Endothelial cell of umbilical vein (primary cell): ENCODE measurements at regions not wholly inside any gene's neighbourhood (a gene's known extent, or its start where the extent isn't known, plus 50 kb on each side); places are given as distances from the start of the nearest gene placed in this dataset.

ENCODE experiments used
- EZH2 ChIP-seq: IDR thresholded peaks from 2 replicates; pipeline ENCODE4 v1.6.1; 2012; ENCODE audit warnings: borderline replicate concordance, low read depth, mild to moderate bottlenecking, moderate library complexity, low read length, inconsistent platforms; ENCODE audit not compliant: severe bottlenecking
- FOS ChIP-seq: IDR thresholded peaks from 2 replicates; pipeline ENCODE4 v1.6.1; 2011; ENCODE audit warnings: mild to moderate bottlenecking, low read length, moderate library complexity, borderline replicate concordance; ENCODE audit not compliant: insufficient read depth
- POLR2A ChIP-seq: IDR thresholded peaks from 2 replicates; pipeline ENCODE4 v1.6.1; 2012; ENCODE audit warnings: low read depth, mild to moderate bottlenecking, control low read depth, low read length
- POLR2AphosphoS5 ChIP-seq: IDR thresholded peaks from 2 replicates; pipeline ENCODE4 v1.6.1; 2012; ENCODE audit warnings: low read depth, mild to moderate bottlenecking, control low read depth, low read length, moderate library complexity; ENCODE audit not compliant: insufficient read depth
- TF ChIP-seq, protein P1 (sequence below), 2 donors: IDR thresholded peaks; 1 replicate in 1 of 2; 2 replicates in 1 of 2; pipeline ENCODE4 v1.5.1; 2011; ENCODE audit warnings: low read length in 2 of 2, mild to moderate bottlenecking in 2 of 2, moderate library complexity in 2 of 2, control low read depth in 1 of 2, inconsistent platforms in 1 of 2, low read depth in 1 of 2; ENCODE audit not compliant: insufficient read depth in 1 of 2; ENCODE audit errors: extremely low read depth in 1 of 2
- TF ChIP-seq, protein P2 (sequence below): IDR thresholded peaks from 2 replicates; pipeline ENCODE4 v1.6.1; 2011; ENCODE audit not compliant: insufficient read depth, insufficient read length

DNA sequence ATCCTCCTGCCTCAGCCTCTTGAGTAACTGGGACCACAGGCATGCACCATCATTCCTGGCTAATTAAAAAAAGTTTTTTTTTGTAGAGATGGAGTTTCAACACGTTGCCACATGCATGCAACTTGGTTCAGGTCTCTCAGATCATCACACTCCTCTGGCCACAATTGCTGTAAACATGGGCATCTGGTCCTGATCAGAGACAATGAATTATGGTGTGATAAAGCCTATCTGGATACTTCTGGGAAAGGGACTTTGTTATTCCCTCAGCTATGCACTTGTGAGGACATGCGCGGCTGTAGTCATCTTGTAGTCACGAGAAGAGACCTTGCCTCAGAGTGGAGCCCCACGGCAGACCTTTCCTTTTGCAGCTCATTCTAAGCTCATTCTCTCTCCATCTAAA lies 210.9 kb upstream of the ZFP64 start:
- TF ChIP-seq, protein P1, sequence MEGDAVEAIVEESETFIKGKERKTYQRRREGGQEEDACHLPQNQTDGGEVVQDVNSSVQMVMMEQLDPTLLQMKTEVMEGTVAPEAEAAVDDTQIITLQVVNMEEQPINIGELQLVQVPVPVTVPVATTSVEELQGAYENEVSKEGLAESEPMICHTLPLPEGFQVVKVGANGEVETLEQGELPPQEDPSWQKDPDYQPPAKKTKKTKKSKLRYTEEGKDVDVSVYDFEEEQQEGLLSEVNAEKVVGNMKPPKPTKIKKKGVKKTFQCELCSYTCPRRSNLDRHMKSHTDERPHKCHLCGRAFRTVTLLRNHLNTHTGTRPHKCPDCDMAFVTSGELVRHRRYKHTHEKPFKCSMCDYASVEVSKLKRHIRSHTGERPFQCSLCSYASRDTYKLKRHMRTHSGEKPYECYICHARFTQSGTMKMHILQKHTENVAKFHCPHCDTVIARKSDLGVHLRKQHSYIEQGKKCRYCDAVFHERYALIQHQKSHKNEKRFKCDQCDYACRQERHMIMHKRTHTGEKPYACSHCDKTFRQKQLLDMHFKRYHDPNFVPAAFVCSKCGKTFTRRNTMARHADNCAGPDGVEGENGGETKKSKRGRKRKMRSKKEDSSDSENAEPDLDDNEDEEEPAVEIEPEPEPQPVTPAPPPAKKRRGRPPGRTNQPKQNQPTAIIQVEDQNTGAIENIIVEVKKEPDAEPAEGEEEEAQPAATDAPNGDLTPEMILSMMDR (IDR thresholded peaks at IDR 0.05; ENCODE audit: extremely low read depth in 1 of 2, insufficient read depth in 1 of 2, low read depth in 1 of 2, low read length in 2 of 2), result no peak
- TF ChIP-seq EZH2 (no peak), POLR2A (no peak), FOS (no peak), POLR2AphosphoS5 (no peak)
- TF ChIP-seq, protein P2, sequence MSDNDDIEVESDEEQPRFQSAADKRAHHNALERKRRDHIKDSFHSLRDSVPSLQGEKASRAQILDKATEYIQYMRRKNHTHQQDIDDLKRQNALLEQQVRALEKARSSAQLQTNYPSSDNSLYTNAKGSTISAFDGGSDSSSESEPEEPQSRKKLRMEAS, result no peak
